H9 (cell line): ENCODE measurements at regions not wholly inside any gene's neighbourhood (a gene's known extent, or its start where the extent isn't known, plus 50 kb on each side); places are given as distances from the start of the nearest gene placed in this dataset.
A peak's percentile ranks its signal among the peaks of the same experiment; 100 is the strongest.

Experiments used
- DNase-seq: peaks from one replicate; pipeline ENCODE4 v3.0.0-alpha.2; 2017
- H2AFZ ChIP-seq: one replicate; pipeline ENCODE4 v1.6.1; 2013; ENCODE audit warnings: mild to moderate bottlenecking, low read length, control low read depth, moderate library complexity
- H2AK5ac ChIP-seq: 2 replicates; pipeline ENCODE4 v1.6.1; 2013; ENCODE audit warnings: low read length, control low read depth, mixed read lengths; ENCODE audit not compliant: insufficient read length
- H2BK120ac ChIP-seq: one replicate; pipeline ENCODE4 v1.6.1; 2013; ENCODE audit warnings: low read depth, mild to moderate bottlenecking, low read length, control low read depth, inconsistent platforms; ENCODE audit not compliant: poor library complexity, severe bottlenecking
- H2BK12ac ChIP-seq: 2 replicates; pipeline ENCODE4 v1.6.1; 2013; ENCODE audit warnings: low read length, control low read depth, mixed read lengths, low read depth; ENCODE audit not compliant: insufficient read length
- H2BK15ac ChIP-seq: 2 replicates; pipeline ENCODE4 v1.6.1; 2013; ENCODE audit warnings: low read depth, low read length, control low read depth
- H2BK20ac ChIP-seq: one replicate; pipeline ENCODE4 v1.6.1; 2013; ENCODE audit warnings: low read depth, mild to moderate bottlenecking, low read length, control low read depth, inconsistent platforms; ENCODE audit not compliant: poor library complexity, severe bottlenecking
- H2BK5ac ChIP-seq: 2 replicates; pipeline ENCODE4 v1.6.1; 2013; ENCODE audit warnings: low read length, control low read depth, mixed read lengths; ENCODE audit not compliant: insufficient read length
- H3K14ac ChIP-seq: 2 replicates; pipeline ENCODE4 v1.6.1; 2013; ENCODE audit warnings: low read length, control low read depth; ENCODE audit not compliant: insufficient read depth
- H3K18ac ChIP-seq: 2 replicates; pipeline ENCODE4 v1.6.1; 2013; ENCODE audit warnings: low read depth, mild to moderate bottlenecking, mixed read lengths, low read length, control low read depth; ENCODE audit not compliant: insufficient read length
- H3K23ac ChIP-seq: 2 replicates; pipeline ENCODE4 v1.6.1; 2013; ENCODE audit warnings: low read length, control low read depth, mixed read lengths, low read depth; ENCODE audit not compliant: insufficient read length
- H3K23me2 ChIP-seq: 2 replicates; pipeline ENCODE4 v1.6.1; 2013; ENCODE audit warnings: low read depth, mild to moderate bottlenecking, mixed read lengths, low read length, control low read depth; ENCODE audit not compliant: insufficient read length, poor library complexity, severe bottlenecking
- H3K27ac ChIP-seq: 2 replicates; pipeline ENCODE4 v1.5.1; 2013; ENCODE audit warnings: low read length, control low read depth, mixed read lengths, low read depth; ENCODE audit not compliant: insufficient read length
- H3K27me3 ChIP-seq: 2 replicates; pipeline ENCODE4 v1.6.1; 2013; ENCODE audit warnings: low read length, control low read depth, inconsistent platforms; ENCODE audit not compliant: insufficient read depth
- H3K4ac ChIP-seq: 2 replicates; pipeline ENCODE4 v1.6.1; 2013; ENCODE audit warnings: low read depth, mild to moderate bottlenecking, control low read depth, inconsistent platforms, low read length, moderate library complexity
- H3K4me1 ChIP-seq: 2 replicates; pipeline ENCODE4 v1.6.1; 2013; ENCODE audit warnings: low read length, control low read depth, inconsistent platforms; ENCODE audit not compliant: insufficient read depth
- H3K4me2 ChIP-seq: 2 replicates; pipeline ENCODE4 v1.6.1; 2013; ENCODE audit warnings: low read length, control low read depth, mixed read lengths; ENCODE audit not compliant: insufficient read length, insufficient read depth
- H3K56ac ChIP-seq: 2 replicates; pipeline ENCODE4 v1.6.1; 2013; ENCODE audit warnings: low read depth, mild to moderate bottlenecking, mixed read lengths, low read length, control low read depth; ENCODE audit not compliant: insufficient read length
- H3K79me1 ChIP-seq: 2 replicates; pipeline ENCODE4 v1.6.1; 2013; ENCODE audit warnings: low read depth, mild to moderate bottlenecking, moderate library complexity, low read length, control low read depth, inconsistent platforms; ENCODE audit not compliant: insufficient read depth, poor library complexity, severe bottlenecking
- H3K79me2 ChIP-seq: 2 replicates; pipeline ENCODE4 v1.6.1; 2013; ENCODE audit warnings: low read length, control low read depth, inconsistent platforms; ENCODE audit not compliant: insufficient read depth
- H3K9ac ChIP-seq: 2 replicates; pipeline ENCODE4 v1.6.1; 2013; ENCODE audit warnings: low read length, control low read depth, mixed read lengths; ENCODE audit not compliant: insufficient read length; ENCODE audit errors: extremely low read depth
- H3K9me3 ChIP-seq: one replicate; pipeline ENCODE4 v1.6.1; 2013; ENCODE audit warnings: low read depth, low read length, inconsistent platforms; ENCODE audit not compliant: control insufficient read depth
- H3T11ph ChIP-seq: one replicate; pipeline ENCODE4 v1.6.1; 2013; ENCODE audit warnings: mild to moderate bottlenecking, low read length, control low read depth, inconsistent platforms
- H4K20me1 ChIP-seq: one replicate; pipeline ENCODE4 v1.6.1; 2013; ENCODE audit not compliant: control insufficient read depth, insufficient read length, insufficient read depth
- H4K5ac ChIP-seq: 2 replicates; pipeline ENCODE4 v1.6.1; 2013; ENCODE audit warnings: low read depth, mild to moderate bottlenecking, mixed read lengths, low read length, control low read depth; ENCODE audit not compliant: insufficient read length
- H4K8ac ChIP-seq: replicated peaks from 2 replicates; pipeline ENCODE4 v1.6.1; 2013; ENCODE audit warnings: low read length, control low read depth, mixed read lengths, low read depth; ENCODE audit not compliant: insufficient read length
- H4K91ac ChIP-seq: 2 replicates; pipeline ENCODE4 v1.6.1; 2013; ENCODE audit warnings: low read depth, mild to moderate bottlenecking, moderate library complexity, mixed read lengths, low read length, control low read depth; ENCODE audit not compliant: insufficient read length
- H3K27ac Mint-ChIP-seq, 3 experiments: 2 replicates in 2 of 3; 3 replicates in 1 of 3; pipeline ENCODE4 v1.8.0; 2020 to 2021; ENCODE audit warnings: mixed read lengths in 3 of 3, mild to moderate bottlenecking in 1 of 3, moderate library complexity in 1 of 3
- H3K27me3 Mint-ChIP-seq: 2 replicates; pipeline ENCODE4 v1.8.0; 2021; ENCODE audit warnings: low read depth, mild to moderate bottlenecking, moderate library complexity, mixed read lengths
- H3K36me3 Mint-ChIP-seq, 3 experiments: 2 replicates in 2 of 3; 3 replicates in 1 of 3; pipeline ENCODE4 v1.8.0; 2020 to 2021; ENCODE audit warnings: low read depth in 3 of 3, mixed read lengths in 3 of 3; ENCODE audit not compliant: insufficient read depth in 1 of 3
- H3K4me1 Mint-ChIP-seq, 2 experiments: 2 replicates each; pipeline ENCODE4 v1.8.0; 2020; ENCODE audit warnings: mixed read lengths in 2 of 2
- H3K4me3 Mint-ChIP-seq, 2 experiments: 2 replicates in 1 of 2; 3 replicates in 1 of 2; pipeline ENCODE4 v1.8.0; 2020 to 2021; ENCODE audit warnings: mild to moderate bottlenecking in 2 of 2, mixed read lengths in 2 of 2, moderate library complexity in 1 of 2
- H3K9me3 Mint-ChIP-seq, 2 experiments: 2 replicates in 1 of 2; 3 replicates in 1 of 2; pipeline ENCODE4 v1.8.0; 2020; ENCODE audit warnings: mild to moderate bottlenecking in 2 of 2, mixed read lengths in 2 of 2, moderate library complexity in 1 of 2
- WGBS: extraction: QIAGEN DNeasy Blood & Tissue Kit; methylation state at CpG from one replicate; pipeline ENCODE4 v1.1.7; 2013; ENCODE audit warnings: missing lambda C conversion rate, low lambda C conversion rate, mixed read lengths; ENCODE audit not compliant: insufficient read length; ENCODE audit errors: extremely low coverage; 5-methylcytosine and 5-hydroxymethylcytosine counted together
- TF ChIP-seq, protein P1 (sequence below): fragments of 200-600 bp; sonication (generic); conservative IDR thresholded peaks from 3 replicates; pipeline ENCODE4 v1.8.0; 2021; ENCODE audit warnings: antibody characterized with exemption, mild to moderate bottlenecking

DNA sequence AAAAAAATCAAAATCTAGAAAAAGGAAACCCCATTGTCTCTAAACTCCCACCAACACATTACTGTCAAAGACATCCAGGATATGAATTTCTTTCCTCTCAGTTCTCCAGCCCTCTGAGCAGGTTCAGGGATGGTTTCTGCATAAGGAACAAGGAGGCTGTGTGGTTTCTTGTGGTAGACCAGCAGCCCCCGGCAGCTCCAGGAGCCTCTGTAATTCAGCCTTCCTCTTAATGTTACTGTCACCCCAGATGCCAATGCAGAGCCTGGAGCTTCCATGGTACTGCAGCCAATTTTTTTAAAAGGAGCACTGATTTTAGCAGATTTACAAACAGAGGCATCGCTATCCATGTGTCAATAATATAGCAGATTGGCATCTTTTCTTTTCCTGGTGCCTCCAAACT is 100.6 kb upstream of the FAM216B start:
- no peak overlapping the region for H3K14ac ChIP-seq
- no peak overlapping the region for H3K4me2 ChIP-seq

More for the DNA sequence above, 100.6 kb upstream of the FAM216B start:
- no peak overlapping the region for H2AK5ac ChIP-seq
- H4K91ac ChIP-seq = no peak overlapping the region
- no peak overlapping the region for H2BK120ac ChIP-seq
- DNase-seq = no peak
- H3K23me2 ChIP-seq = no peaks in the 10 kb centered on the region
- no peak overlapping the region for H2BK20ac ChIP-seq
- Mint-ChIP-seq H3K36me3 (no peaks in the 10 kb centered on the region), H3K9me3 (no peaks in the 10 kb centered on the region), H3K27me3 (no peaks in the 10 kb centered on the region), H3K27ac (0 out of 7 replicates have a peak overlapping the region, but pooled peaks of 1 of the 3 experiments have one; percentile 50), H3K4me1 (peaks cover 12 to 14% of the 10 kb centered on the region in 2 experiments), H3K4me3 (no peak overlapping the region)
- H3K79me2 ChIP-seq = no peaks in the 10 kb centered on the region
- H4K5ac ChIP-seq = no peak overlapping the region
- no peak overlapping the region for H3K56ac ChIP-seq
- no peak overlapping the region for H3T11ph ChIP-seq
- no peaks in the 10 kb centered on the region for H4K20me1 ChIP-seq
- H3K4me1 ChIP-seq = peaks cover 5% of the 10 kb centered on the region; the same call in 1 of the 2 replicates
- no peak overlapping the region for H3K23ac ChIP-seq
- H3K27me3 ChIP-seq = no peaks in the 10 kb centered on the region
- no peak overlapping the region for H3K4ac ChIP-seq
- H2BK15ac ChIP-seq = no peak overlapping the region
- no CpG with 5 or more reads among the region's 2 CpGs for WGBS
- no peak overlapping the region for H3K18ac ChIP-seq
- H3K9me3 ChIP-seq = no peaks in the 10 kb centered on the region
- H3K79me1 ChIP-seq = no peaks in the 10 kb centered on the region
- H2BK5ac ChIP-seq = no peak overlapping the region
- TF ChIP-seq, protein P1, sequence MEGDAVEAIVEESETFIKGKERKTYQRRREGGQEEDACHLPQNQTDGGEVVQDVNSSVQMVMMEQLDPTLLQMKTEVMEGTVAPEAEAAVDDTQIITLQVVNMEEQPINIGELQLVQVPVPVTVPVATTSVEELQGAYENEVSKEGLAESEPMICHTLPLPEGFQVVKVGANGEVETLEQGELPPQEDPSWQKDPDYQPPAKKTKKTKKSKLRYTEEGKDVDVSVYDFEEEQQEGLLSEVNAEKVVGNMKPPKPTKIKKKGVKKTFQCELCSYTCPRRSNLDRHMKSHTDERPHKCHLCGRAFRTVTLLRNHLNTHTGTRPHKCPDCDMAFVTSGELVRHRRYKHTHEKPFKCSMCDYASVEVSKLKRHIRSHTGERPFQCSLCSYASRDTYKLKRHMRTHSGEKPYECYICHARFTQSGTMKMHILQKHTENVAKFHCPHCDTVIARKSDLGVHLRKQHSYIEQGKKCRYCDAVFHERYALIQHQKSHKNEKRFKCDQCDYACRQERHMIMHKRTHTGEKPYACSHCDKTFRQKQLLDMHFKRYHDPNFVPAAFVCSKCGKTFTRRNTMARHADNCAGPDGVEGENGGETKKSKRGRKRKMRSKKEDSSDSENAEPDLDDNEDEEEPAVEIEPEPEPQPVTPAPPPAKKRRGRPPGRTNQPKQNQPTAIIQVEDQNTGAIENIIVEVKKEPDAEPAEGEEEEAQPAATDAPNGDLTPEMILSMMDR = no peak
- H2AFZ ChIP-seq = no peak overlapping the region
- H3K9ac ChIP-seq = no peak overlapping the region
- no peak overlapping the region for H2BK12ac ChIP-seq
- H4K8ac ChIP-seq = no peak overlapping the region
- H3K27ac ChIP-seq = no peak overlapping the region
